ENCODE measurements at regions not wholly inside any gene's neighbourhood (a gene's known extent, or its start where the extent isn't known, plus 50 kb on each side); places are given as distances from the start of the nearest gene placed in this dataset.

DNA sequence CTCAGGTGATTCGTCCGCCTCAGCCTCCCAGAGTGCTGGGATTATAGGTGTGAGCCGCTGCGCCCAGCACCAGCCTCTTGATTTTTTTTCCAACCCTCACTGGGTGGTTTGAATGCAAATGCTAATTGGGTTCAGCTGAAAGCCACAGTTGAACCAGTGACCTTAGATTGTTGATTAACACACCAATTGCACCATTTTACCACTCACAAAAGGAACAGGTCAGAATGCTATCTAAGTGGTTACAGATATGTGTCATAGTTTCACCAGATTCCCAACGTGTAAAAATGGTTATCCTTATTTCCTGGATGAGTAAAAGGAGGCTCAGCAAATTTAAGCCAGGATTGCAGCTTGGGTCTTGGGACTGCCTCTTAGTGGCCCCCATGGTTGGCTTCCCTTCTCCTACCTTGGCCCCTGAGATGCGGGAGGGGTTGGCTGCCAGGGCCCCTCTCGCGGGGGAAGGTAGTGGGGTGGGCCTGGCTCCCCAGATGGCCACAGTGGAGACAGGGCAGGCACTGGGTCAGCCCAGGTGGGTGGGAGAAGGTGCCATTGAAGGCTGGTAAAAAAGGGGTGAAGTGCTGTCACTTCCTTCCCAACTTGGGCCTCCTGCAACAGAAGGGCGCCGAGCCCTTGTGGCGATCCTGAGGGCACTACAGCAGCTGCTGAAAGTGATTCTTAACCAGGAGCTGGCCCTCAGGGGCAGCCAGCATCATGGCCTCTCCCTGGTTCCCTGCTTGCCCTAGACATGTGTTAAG, 164.9 kb upstream of the HAAO start:
- TF ChIP-seq, protein P1, sequence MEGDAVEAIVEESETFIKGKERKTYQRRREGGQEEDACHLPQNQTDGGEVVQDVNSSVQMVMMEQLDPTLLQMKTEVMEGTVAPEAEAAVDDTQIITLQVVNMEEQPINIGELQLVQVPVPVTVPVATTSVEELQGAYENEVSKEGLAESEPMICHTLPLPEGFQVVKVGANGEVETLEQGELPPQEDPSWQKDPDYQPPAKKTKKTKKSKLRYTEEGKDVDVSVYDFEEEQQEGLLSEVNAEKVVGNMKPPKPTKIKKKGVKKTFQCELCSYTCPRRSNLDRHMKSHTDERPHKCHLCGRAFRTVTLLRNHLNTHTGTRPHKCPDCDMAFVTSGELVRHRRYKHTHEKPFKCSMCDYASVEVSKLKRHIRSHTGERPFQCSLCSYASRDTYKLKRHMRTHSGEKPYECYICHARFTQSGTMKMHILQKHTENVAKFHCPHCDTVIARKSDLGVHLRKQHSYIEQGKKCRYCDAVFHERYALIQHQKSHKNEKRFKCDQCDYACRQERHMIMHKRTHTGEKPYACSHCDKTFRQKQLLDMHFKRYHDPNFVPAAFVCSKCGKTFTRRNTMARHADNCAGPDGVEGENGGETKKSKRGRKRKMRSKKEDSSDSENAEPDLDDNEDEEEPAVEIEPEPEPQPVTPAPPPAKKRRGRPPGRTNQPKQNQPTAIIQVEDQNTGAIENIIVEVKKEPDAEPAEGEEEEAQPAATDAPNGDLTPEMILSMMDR (conservative IDR thresholded peaks at IDR 0.05 in 1 of 2, IDR thresholded peaks at IDR 0.05 in 1 of 2; ENCODE audit: low read depth in 1 of 2, low read length in 2 of 2), result no peak
- no peak for TF ChIP-seq EZH2 (IDR thresholded peaks at IDR 0.05; ENCODE audit: low read length, missing control alignments)

Measured in fibroblast of lung (primary cell).